HEK293 (cell line): ENCODE measurements at regions not wholly inside any gene's neighbourhood (a gene's known extent, or its start where the extent isn't known, plus 50 kb on each side); places are given as distances from the start of the nearest gene placed in this dataset.

ENCODE experiments used
- ATF2 ChIP-seq: fragments of 450-650 bp; formaldehyde crosslinking; IDR thresholded peaks from 2 replicates; pipeline ENCODE4 v1.5.1; 2016; ENCODE audit warnings: missing biosample characterization, missing genetic modification characterization, low read depth
- CTCF ChIP-seq: fragments of 450-650 bp; formaldehyde crosslinking; IDR thresholded peaks from 2 replicates; pipeline ENCODE4 v1.5.1; 2016; ENCODE audit warnings: missing biosample characterization, missing genetic modification characterization
- ELK4 ChIP-seq: IDR thresholded peaks from 2 replicates; pipeline ENCODE4 v1.6.1; 2011; ENCODE audit warnings: mild to moderate bottlenecking, low read depth, low read length, borderline replicate concordance
- REST ChIP-seq: fragments of 450-650 bp; formaldehyde crosslinking; IDR thresholded peaks from 2 replicates; pipeline ENCODE4 v1.5.1; 2016; ENCODE audit warnings: missing biosample characterization, missing genetic modification characterization
- ZBTB21 ChIP-seq: fragments of 450-650 bp; formaldehyde crosslinking; IDR thresholded peaks from 2 replicates; pipeline ENCODE4 v1.5.1; 2017; ENCODE audit warnings: missing biosample characterization, missing genetic modification characterization
- ZBTB49 ChIP-seq: fragments of 450-650 bp; formaldehyde crosslinking; IDR thresholded peaks from 2 replicates; pipeline ENCODE4 v1.5.1; 2016; ENCODE audit warnings: missing biosample characterization, missing genetic modification characterization, low read depth
- ZFP41 ChIP-seq: fragments of 450-650 bp; formaldehyde crosslinking; IDR thresholded peaks from 2 replicates; pipeline ENCODE4 v1.5.1; 2016; ENCODE audit warnings: missing biosample characterization, missing genetic modification characterization, borderline replicate concordance
- ZNF169 ChIP-seq: fragments of 450-650 bp; formaldehyde crosslinking; IDR thresholded peaks from 2 replicates; pipeline ENCODE4 v1.5.1; 2016; ENCODE audit warnings: missing biosample characterization, missing genetic modification characterization
- ZNF311 ChIP-seq: fragments of 450-650 bp; formaldehyde crosslinking; IDR thresholded peaks from 2 replicates; pipeline ENCODE4 v1.5.1; 2017; ENCODE audit warnings: missing biosample characterization, missing genetic modification characterization, borderline replicate concordance
- ZNF423 ChIP-seq: fragments of 450-650 bp; formaldehyde crosslinking; IDR thresholded peaks from 2 replicates; pipeline ENCODE4 v1.5.1; 2016; ENCODE audit warnings: missing biosample characterization, missing genetic modification characterization
- ZNF544 ChIP-seq: fragments of 450-650 bp; formaldehyde crosslinking; IDR thresholded peaks from 2 replicates; pipeline ENCODE4 v1.5.0; 2017; ENCODE audit warnings: missing biosample characterization, missing genetic modification characterization
- ZNF777 ChIP-seq: fragments of 450-650 bp; formaldehyde crosslinking; IDR thresholded peaks from 2 replicates; pipeline ENCODE4 v1.5.1; 2017; ENCODE audit warnings: missing biosample characterization, missing genetic modification characterization, borderline replicate concordance
- ZSCAN18 ChIP-seq: fragments of 450-650 bp; formaldehyde crosslinking; IDR thresholded peaks from 2 replicates; pipeline ENCODE4 v1.5.1; 2016; ENCODE audit warnings: missing biosample characterization, missing genetic modification characterization

- no peak for TF ChIP-seq CTCF (tag by site-specific recombination)
- no peak for TF ChIP-seq REST
- no peak for TF ChIP-seq ZFP41 (tag by site-specific recombination)
- TF ChIP-seq ZNF423 (tag by site-specific recombination), result no peak
- no peak for TF ChIP-seq ZNF311
- TF ChIP-seq ZBTB49 (tag by site-specific recombination), result no peak
- TF ChIP-seq ZBTB21 (tag by site-specific recombination), result no peak
- no peak for TF ChIP-seq ATF2 (tag by site-specific recombination)
- TF ChIP-seq ZNF169, result no peak
- TF ChIP-seq ZNF777 (tag by site-specific recombination), result no peak
- no peak for TF ChIP-seq ZNF544 (tag by site-specific recombination)
- TF ChIP-seq ELK4, result no peak
- no peak for TF ChIP-seq ZSCAN18
These were observed 1485.3 kb downstream of the PCDH9 start for GRCh38 chr13:65744836-65745235.
